HepG2 (cell line): ENCODE measurements at regions not wholly inside any gene's neighbourhood (a gene's known extent, or its start where the extent isn't known, plus 50 kb on each side); places are given as distances from the start of the nearest gene placed in this dataset.
A peak's percentile ranks its signal among the peaks of the same experiment; 100 is the strongest.

Experiments
- ATAC-seq: fragments of 200-7000 bp; cut with Tn5 transposase; 3 replicates; pipeline ENCODE4 v1.9.1; 2020; ENCODE audit warnings: mild to moderate bottlenecking, moderate library complexity
- BruUV-seq: library from RNA; stranded (reverse); fragments of 400-500 nt; replicated peaks from 2 replicates; lab custom pipeline; 2021; lab: Mats Ljungman, UMichigan
- CTCF ChIA-PET: fragments of 300-600 bp; formaldehyde crosslinking; extraction: SDS; loops from one replicate; lab custom pipeline; 2021; ENCODE audit warnings: low total read pairs, inconsistent platforms, low intra/inter-chr PET ratio; lab: Yijun Ruan, JAX
- POLR2A ChIA-PET: fragments of 350-600 bp; sonication (Branson Sonifier 250); formaldehyde crosslinking; loops from one replicate; lab custom pipeline; 2020; ENCODE audit warnings: antibody characterized with exemption, inconsistent platforms; lab: Yijun Ruan, JAX
- DNase-seq: peaks from one replicate; pipeline ENCODE4 v3.0.0-alpha.2; 2015; ENCODE audit warnings: low spot score
- FAIRE-seq: peaks from 3 replicates; lab custom pipeline; 2011; peaks lifted over from hg19 to GRCh38; lab: Jason Lieb, UNC
- H2AFZ ChIP-seq: one replicate; pipeline ENCODE4 v1.6.1; 2011; ENCODE audit warnings: low read length, inconsistent platforms
- H3K27ac ChIP-seq: fragments of 300-600 bp; 3 replicates; pipeline ENCODE4 v1.8.0; 2011; ENCODE audit warnings: mixed run types, mild to moderate bottlenecking, mixed read lengths, low read length, inconsistent platforms; ENCODE audit not compliant: insufficient read depth; ENCODE audit errors: extremely low read length
- H3K27me3 ChIP-seq, 2 experiments: fragments of 200-600 bp in 1 of 2; 2 replicates in 1 of 2; 3 replicates in 1 of 2; pipeline versions ENCODE4 v1.6.0 to v1.8.0; 2011; ENCODE audit warnings: low read length in 2 of 2, mild to moderate bottlenecking in 2 of 2, moderate library complexity in 2 of 2, inconsistent platforms in 1 of 2; ENCODE audit not compliant: insufficient read depth in 2 of 2, control insufficient read depth in 1 of 2
- H3K36me3 ChIP-seq, 2 experiments: fragments of 200-600 bp in 1 of 2; replicated peaks in 1 of 2; 2 replicates in 1 of 2; 3 replicates in 1 of 2; pipeline versions ENCODE4 v1.5.1 to v1.8.0; 2011; ENCODE audit warnings: low read length in 2 of 2, inconsistent platforms in 1 of 2; ENCODE audit not compliant: insufficient read depth in 2 of 2, control insufficient read depth in 1 of 2
- H3K4me1 ChIP-seq: 2 replicates; pipeline ENCODE4 v1.5.1; 2012; ENCODE audit warnings: low read length, inconsistent platforms; ENCODE audit not compliant: insufficient read depth
- H3K4me2 ChIP-seq: 2 replicates; pipeline ENCODE4 v1.6.0; 2011; ENCODE audit warnings: low read depth, low read length, inconsistent platforms
- H3K4me3 ChIP-seq, 3 experiments: fragments of 200-600 bp in 1 of 3; sonication (generic), shearing (Covaris generic) in 1 of 3; replicated peaks in 1 of 3; 2 replicates each; pipeline ENCODE4 v1.5.1; 2011 to 2016; ENCODE audit warnings: low read length in 3 of 3, inconsistent platforms in 2 of 3, low read depth in 2 of 3, mild to moderate bottlenecking in 2 of 3, control low read depth in 1 of 3, mixed read lengths in 1 of 3; ENCODE audit not compliant: insufficient read depth in 1 of 3
- H3K79me2 ChIP-seq: one replicate; pipeline ENCODE4 v1.6.1; 2011; ENCODE audit warnings: low read length, inconsistent platforms; ENCODE audit not compliant: insufficient read depth
- H3K9ac ChIP-seq: 2 replicates; pipeline ENCODE4 v1.6.0; 2011; ENCODE audit warnings: mild to moderate bottlenecking, low read depth, low read length, inconsistent platforms; ENCODE audit not compliant: insufficient read depth
- H3K9me3 ChIP-seq: 2 replicates; pipeline ENCODE4 v1.5.1; 2012; ENCODE audit warnings: mild to moderate bottlenecking, low read length
- H4K20me1 ChIP-seq: 2 replicates; pipeline ENCODE4 v1.6.0; 2011; ENCODE audit warnings: inconsistent platforms, mild to moderate bottlenecking, low read length, moderate library complexity; ENCODE audit not compliant: insufficient read depth
- ARNT ChIP-seq: fragments of 450-650 bp; IDR thresholded peaks from 2 replicates; pipeline ENCODE4 v1.6.1; 2017
- E2F2 ChIP-seq: sonication (generic); formaldehyde crosslinking; IDR thresholded peaks from 2 replicates; pipeline ENCODE4 v1.4.0; 2020; ENCODE audit warnings: missing genetic modification reagents, borderline replicate concordance
- GLMP ChIP-seq: sonication (generic); formaldehyde crosslinking; IDR thresholded peaks from 2 replicates; pipeline ENCODE4 v1.9.0; 2021; ENCODE audit warnings: missing genetic modification reagents, mild to moderate bottlenecking, borderline replicate concordance
- HMGXB3 ChIP-seq: sonication (generic); formaldehyde crosslinking; IDR thresholded peaks from 2 replicates; pipeline ENCODE4 v1.4.0; 2020; ENCODE audit warnings: missing genetic modification reagents, borderline replicate concordance
- IRX3 ChIP-seq: sonication (generic); formaldehyde crosslinking; IDR thresholded peaks from 2 replicates; pipeline ENCODE4 v1.8.1; 2023; ENCODE audit warnings: mild to moderate bottlenecking, low read depth, missing genetic modification reagents, borderline replicate concordance
- KAT2B ChIP-seq: fragments of 150-350 bp; IDR thresholded peaks from 2 replicates; pipeline ENCODE4 v1.6.1; 2014; ENCODE audit warnings: low read depth, low read length, borderline replicate concordance
- ONECUT2 ChIP-seq: sonication (generic); formaldehyde crosslinking; IDR thresholded peaks from 2 replicates; pipeline ENCODE4 v1.4.0; 2020; ENCODE audit warnings: missing genetic modification reagents
- PHB2 ChIP-seq: fragments of 450-650 bp; IDR thresholded peaks from 2 replicates; pipeline ENCODE4 v1.6.1; 2018; ENCODE audit not compliant: partially characterized antibody
- REPIN1 ChIP-seq: sonication (generic); formaldehyde crosslinking; IDR thresholded peaks from 2 replicates; pipeline ENCODE4 v1.8.0; 2022; ENCODE audit warnings: missing genetic modification reagents, low read depth, mild to moderate bottlenecking, borderline replicate concordance
- TRIM24 ChIP-seq: sonication (generic); formaldehyde crosslinking; IDR thresholded peaks from 2 replicates; pipeline ENCODE4 v1.8.0; 2022; ENCODE audit warnings: mild to moderate bottlenecking, missing genetic modification reagents
- ZNF232 ChIP-seq: sonication (generic); formaldehyde crosslinking; IDR thresholded peaks from 2 replicates; pipeline ENCODE4 v1.4.0; 2020; ENCODE audit warnings: missing genetic modification reagents, borderline replicate concordance
- ZNF350 ChIP-seq: sonication (generic); formaldehyde crosslinking; IDR thresholded peaks from 2 replicates; pipeline ENCODE4 v1.4.0; 2020; ENCODE audit warnings: mild to moderate bottlenecking, low read depth, missing genetic modification reagents, borderline replicate concordance
- ZNF672 ChIP-seq: sonication (generic); formaldehyde crosslinking; IDR thresholded peaks from 2 replicates; pipeline ENCODE4 v1.8.1; 2022; ENCODE audit warnings: missing genetic modification reagents
- WGBS: methylation state at CpG from one replicate; pipeline ENCODE4 v1.1.6; 2017; ENCODE audit warnings: low lambda C conversion rate; 5-methylcytosine and 5-hydroxymethylcytosine counted together
- in situ Hi-C: cut with HindIII; loops from 2 replicates; pipeline ENCODE4 v1.10.0; 2017; ENCODE audit warnings: low pct_unique_long_range_greater_than_20kb; ENCODE audit not compliant: extremely low pct_ligation_motif_present
- intact Hi-C: fragments of 100-400 bp; cut with micrococcal nuclease; formaldehyde crosslinking; loops from one replicate; pipeline ENCODE4 v1.10.0; 2022; ENCODE audit not compliant: unreplicated experiment
- TF ChIP-seq, protein P1 (sequence below): sonication (generic); formaldehyde crosslinking; IDR thresholded peaks from 2 replicates; pipeline ENCODE4 v1.4.0; 2020; ENCODE audit warnings: mild to moderate bottlenecking, missing genetic modification reagents
- TF ChIP-seq, protein P2 (sequence below): sonication (generic); formaldehyde crosslinking; IDR thresholded peaks from 2 replicates; pipeline ENCODE4 v1.4.0; 2020; ENCODE audit warnings: missing genetic modification reagents; ENCODE audit errors: not compliant biosample characterization

- no peak for ATAC-seq
- TF ChIP-seq HMGXB3 (CRISPR knock-in tag) (no peak), TRIM24 (CRISPR knock-in tag) (no peak), REPIN1 (CRISPR knock-in tag) (no peak), KAT2B (no peak), ZNF350 (CRISPR knock-in tag) (no peak), ZNF232 (CRISPR knock-in tag) (no peak), IRX3 (CRISPR knock-in tag) (no peak), E2F2 (CRISPR knock-in tag) (no peak), ONECUT2 (peak; percentile 45; the same call in 1 of the 2 replicates), ZNF672 (no peak), ARNT (no peak), PHB2 (no peak), GLMP (CRISPR knock-in tag) (no peak)
- TF ChIP-seq, protein P1, sequence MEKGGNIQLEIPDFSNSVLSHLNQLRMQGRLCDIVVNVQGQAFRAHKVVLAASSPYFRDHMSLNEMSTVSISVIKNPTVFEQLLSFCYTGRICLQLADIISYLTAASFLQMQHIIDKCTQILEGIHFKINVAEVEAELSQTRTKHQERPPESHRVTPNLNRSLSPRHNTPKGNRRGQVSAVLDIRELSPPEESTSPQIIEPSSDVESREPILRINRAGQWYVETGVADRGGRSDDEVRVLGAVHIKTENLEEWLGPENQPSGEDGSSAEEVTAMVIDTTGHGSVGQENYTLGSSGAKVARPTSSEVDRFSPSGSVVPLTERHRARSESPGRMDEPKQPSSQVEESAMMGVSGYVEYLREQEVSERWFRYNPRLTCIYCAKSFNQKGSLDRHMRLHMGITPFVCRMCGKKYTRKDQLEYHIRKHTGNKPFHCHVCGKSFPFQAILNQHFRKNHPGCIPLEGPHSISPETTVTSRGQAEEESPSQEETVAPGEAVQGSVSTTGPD (CRISPR knock-in tag), result no peak
- TF ChIP-seq, protein P2, sequence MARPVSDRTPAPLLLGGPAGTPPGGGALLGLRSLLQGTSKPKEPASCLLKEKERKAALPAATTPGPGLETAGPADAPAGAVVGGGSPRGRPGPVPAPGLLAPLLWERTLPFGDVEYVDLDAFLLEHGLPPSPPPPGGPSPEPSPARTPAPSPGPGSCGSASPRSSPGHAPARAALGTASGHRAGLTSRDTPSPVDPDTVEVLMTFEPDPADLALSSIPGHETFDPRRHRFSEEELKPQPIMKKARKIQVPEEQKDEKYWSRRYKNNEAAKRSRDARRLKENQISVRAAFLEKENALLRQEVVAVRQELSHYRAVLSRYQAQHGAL (CRISPR knock-in tag), result no peak
These were observed 1421.6 kb upstream of the CDH8 start for GRCh38 chr16:63457869-63458268.

More at GRCh38 chr16:63457869-63458268, 1421.6 kb upstream of the CDH8 start:
- intact Hi-C loops, result no loop called here
- Histone ChIP-seq H3K9me3 (no peaks in the 10 kb centered on the region), H4K20me1 (no peaks in the 10 kb centered on the region), H3K36me3 (no peaks in the 10 kb centered on the region), H3K4me2 (no peak overlapping the region), H2AFZ (no peak overlapping the region), H3K27me3 (no peaks in the 10 kb centered on the region), H3K27ac (no peak overlapping the region), H3K9ac (no peak overlapping the region), H3K79me2 (no peaks in the 10 kb centered on the region), H3K4me3 (no peak overlapping the region), H3K4me1 (no peaks in the 10 kb centered on the region)
- WGBS, result 2% methylated on average over 2 of the region's 2 CpGs
- ChIA-PET POLR2A (no interaction called here), CTCF (no interaction called here)
- FAIRE-seq (no peak), DNase-seq (peak; percentile 13)
- in situ Hi-C loops, result loop anchor here (25.0 kb wide), 1 partner anchor 1654 kb away; the partner anchor contains the start of gene CDH11
- BruUV-seq, result no TSS peak
